ENCODE measurements at regions not wholly inside any gene's neighbourhood (a gene's known extent, or its start where the extent isn't known, plus 50 kb on each side); places are given as distances from the start of the nearest gene placed in this dataset.

DNA sequence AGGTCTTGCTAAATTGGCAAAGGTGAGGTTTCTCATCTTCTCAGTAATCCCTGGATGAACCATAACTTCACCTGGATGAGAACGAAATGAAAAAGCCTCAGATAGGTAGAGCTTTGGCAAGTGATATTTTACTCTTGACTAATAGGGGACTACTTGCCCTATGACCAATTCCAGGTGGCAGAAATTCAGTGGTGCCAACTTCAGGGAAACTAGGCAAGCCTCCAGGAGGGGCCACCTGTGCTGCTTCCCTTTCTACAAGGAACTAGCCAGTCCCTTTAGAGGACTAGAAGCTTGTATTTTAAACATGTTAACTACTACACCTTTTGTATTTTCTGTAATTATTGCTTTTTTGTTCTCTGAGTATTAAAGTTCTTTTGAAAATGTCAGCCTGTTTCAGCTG lies 169.0 kb upstream of the GRIA1 start:
- H3K9me3 ChIP-seq = no peaks in the 10 kb centered on the region
- H3K4me3 ChIP-seq = no peak overlapping the region
- 62 to 100% methylated on average over 1 of the region's 1 CpG for WGBS, 2 donors
- H3K36me3 ChIP-seq = no peaks in the 10 kb centered on the region
- intact Hi-C loops (cut with DNase I) = no loop called here
- no peak overlapping the region for H3K27ac ChIP-seq
- TF ChIP-seq, protein P1, sequence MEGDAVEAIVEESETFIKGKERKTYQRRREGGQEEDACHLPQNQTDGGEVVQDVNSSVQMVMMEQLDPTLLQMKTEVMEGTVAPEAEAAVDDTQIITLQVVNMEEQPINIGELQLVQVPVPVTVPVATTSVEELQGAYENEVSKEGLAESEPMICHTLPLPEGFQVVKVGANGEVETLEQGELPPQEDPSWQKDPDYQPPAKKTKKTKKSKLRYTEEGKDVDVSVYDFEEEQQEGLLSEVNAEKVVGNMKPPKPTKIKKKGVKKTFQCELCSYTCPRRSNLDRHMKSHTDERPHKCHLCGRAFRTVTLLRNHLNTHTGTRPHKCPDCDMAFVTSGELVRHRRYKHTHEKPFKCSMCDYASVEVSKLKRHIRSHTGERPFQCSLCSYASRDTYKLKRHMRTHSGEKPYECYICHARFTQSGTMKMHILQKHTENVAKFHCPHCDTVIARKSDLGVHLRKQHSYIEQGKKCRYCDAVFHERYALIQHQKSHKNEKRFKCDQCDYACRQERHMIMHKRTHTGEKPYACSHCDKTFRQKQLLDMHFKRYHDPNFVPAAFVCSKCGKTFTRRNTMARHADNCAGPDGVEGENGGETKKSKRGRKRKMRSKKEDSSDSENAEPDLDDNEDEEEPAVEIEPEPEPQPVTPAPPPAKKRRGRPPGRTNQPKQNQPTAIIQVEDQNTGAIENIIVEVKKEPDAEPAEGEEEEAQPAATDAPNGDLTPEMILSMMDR (IDR thresholded peaks at IDR 0.05) = no peak
- no peak for TF ChIP-seq POLR2A (IDR thresholded peaks at IDR 0.05)
- no peaks in the 10 kb centered on the region for H3K27me3 ChIP-seq
- DNase-seq = no peak
- no peaks in the 10 kb centered on the region for H3K4me1 ChIP-seq

DNA sequence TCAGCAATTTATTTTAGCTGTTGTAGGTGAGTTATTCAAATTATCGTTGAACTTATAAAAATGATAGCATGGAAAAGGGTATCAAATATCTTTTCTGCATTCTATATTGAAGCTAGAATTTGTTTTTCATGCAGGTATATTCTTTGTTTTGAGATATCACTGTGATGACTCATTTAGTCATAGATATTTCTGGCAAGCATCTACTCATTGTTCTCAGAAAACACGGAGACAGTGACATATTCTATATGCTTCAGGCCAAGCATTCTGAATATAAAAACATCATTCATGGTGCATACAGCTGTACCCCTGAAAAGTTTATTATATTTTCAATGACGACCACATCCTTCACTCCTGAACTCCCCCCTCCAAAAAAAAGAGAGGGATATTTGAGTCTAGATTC lies 150.3 kb upstream of the GRIA1 start:
- intact Hi-C loops (cut with DNase I) = no loop called here
- TF ChIP-seq, protein P1 (IDR thresholded peaks at IDR 0.05) = no peak
- TF ChIP-seq POLR2A (IDR thresholded peaks at IDR 0.05) = no peak
- Histone ChIP-seq H3K9me3 (no peaks in the 10 kb centered on the region), H3K4me3 (no peak overlapping the region), H3K27me3 (no peaks in the 10 kb centered on the region), H3K27ac (no peak overlapping the region), H3K4me1 (no peaks in the 10 kb centered on the region), H3K36me3 (no peaks in the 10 kb centered on the region)
- DNase-seq = no peak
- 55 to 57% methylated on average over 3 of the region's 3 CpGs for WGBS, 2 donors

GRCh38 chr5:153340738-153341137 lies 149.7 kb upstream of the GRIA1 start:
- 75 to 100% methylated on average over 1 of the region's 1 CpG for WGBS, 2 donors
- Histone ChIP-seq H3K27me3 (no peaks in the 10 kb centered on the region), H3K4me1 (no peaks in the 10 kb centered on the region), H3K9me3 (no peaks in the 10 kb centered on the region), H3K4me3 (no peak overlapping the region), H3K27ac (no peak overlapping the region), H3K36me3 (no peaks in the 10 kb centered on the region)
- intact Hi-C loops (cut with DNase I) = no loop called here
- no peak for DNase-seq
- no peak for TF ChIP-seq POLR2A (IDR thresholded peaks at IDR 0.05)
- TF ChIP-seq, protein P1 (IDR thresholded peaks at IDR 0.05) = no peak

DNA sequence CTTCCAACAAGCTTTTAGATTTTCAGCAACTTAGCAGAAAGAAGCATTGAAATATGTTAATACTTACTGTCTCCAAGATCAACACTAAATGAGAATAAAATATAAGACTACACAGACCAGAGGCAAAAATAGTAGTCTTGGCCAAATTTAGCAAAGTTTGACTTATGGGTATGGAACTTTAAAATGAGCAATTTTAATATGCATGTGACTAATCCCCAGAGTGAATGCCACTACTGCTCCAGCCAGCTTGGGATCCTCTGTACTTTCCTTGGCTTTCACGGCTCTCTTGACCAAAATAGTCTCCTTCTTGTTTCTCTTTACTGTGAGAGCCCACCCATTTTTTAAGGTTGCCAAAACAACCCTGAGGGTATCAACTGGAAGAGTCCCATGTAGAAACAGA lies 148.0 kb upstream of the GRIA1 start:
- Histone ChIP-seq H3K36me3 (no peaks in the 10 kb centered on the region), H3K27ac (no peak overlapping the region), H3K27me3 (no peaks in the 10 kb centered on the region), H3K9me3 (no peaks in the 10 kb centered on the region), H3K4me3 (no peak overlapping the region), H3K4me1 (no peaks in the 10 kb centered on the region)
- intact Hi-C loops (cut with DNase I) = no loop called here
- TF ChIP-seq POLR2A (IDR thresholded peaks at IDR 0.05) = no peak
- TF ChIP-seq, protein P1 (IDR thresholded peaks at IDR 0.05) = no peak
- 40 to 42% methylated on average over 1 of the region's 1 CpG for WGBS, 2 donors
- no peak for DNase-seq

DNA sequence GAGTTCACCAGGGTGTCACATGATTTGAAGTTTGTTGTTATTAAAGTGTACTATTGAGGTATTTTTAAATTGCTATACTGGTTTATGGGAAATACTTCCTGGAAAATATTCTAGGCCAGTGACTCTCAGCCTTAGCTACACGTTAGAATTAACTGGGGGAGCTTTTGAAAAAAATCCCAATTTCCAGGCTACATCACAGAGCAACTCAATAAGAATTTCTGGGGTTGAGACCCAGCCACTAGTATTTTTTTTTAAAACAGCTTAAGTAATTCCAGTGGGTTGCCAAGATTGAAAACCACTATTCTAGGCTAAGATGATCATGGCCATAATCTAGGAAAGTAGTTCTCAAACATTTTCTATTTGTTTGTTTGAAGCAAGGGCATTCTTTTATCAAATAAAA lies 142.9 kb upstream of the GRIA1 start:
- 36 to 43% methylated on average over 1 of the region's 1 CpG for WGBS, 2 donors
- Histone ChIP-seq H3K27ac (no peak overlapping the region), H3K36me3 (no peaks in the 10 kb centered on the region), H3K4me3 (no peak overlapping the region), H3K9me3 (no peaks in the 10 kb centered on the region), H3K27me3 (peaks cover 0 to 7% (median 0%) of the 10 kb centered on the region in 4 donors), H3K4me1 (no peaks in the 10 kb centered on the region)
- no peak for DNase-seq
- TF ChIP-seq POLR2A (IDR thresholded peaks at IDR 0.05) = no peak
- TF ChIP-seq, protein P1 (IDR thresholded peaks at IDR 0.05) = no peak
- intact Hi-C loops (cut with DNase I) = no loop called here
